ENCODE measurements at regions not wholly inside any gene's neighbourhood (a gene's known extent, or its start where the extent isn't known, plus 50 kb on each side); places are given as distances from the start of the nearest gene placed in this dataset.

- WGBS (ENCODE audit: extremely low coverage, insufficient read length, low lambda C conversion rate) = no CpG with 5 or more reads among the region's 12 CpGs
- Histone ChIP-seq H2AK5ac (ENCODE audit: insufficient read length, low read length) (no peak overlapping the region), H3K9me3 (ENCODE audit: control insufficient read depth, low read depth, low read length) (no peaks in the 10 kb centered on the region), H3K4ac (ENCODE audit: low read depth, low read length) (no peak overlapping the region), H3K14ac (ENCODE audit: insufficient read depth, low read length) (no peak overlapping the region), H3K56ac (ENCODE audit: insufficient read length, low read depth, low read length) (no peak overlapping the region), H2BK15ac (ENCODE audit: low read depth, low read length) (no peak overlapping the region), H3K27ac (ENCODE audit: insufficient read length, low read depth, low read length) (no peak overlapping the region), H2BK20ac (ENCODE audit: low read depth, low read length, poor library complexity, severe bottlenecking) (no peak overlapping the region), H3K18ac (ENCODE audit: insufficient read length, low read depth, low read length) (no peak overlapping the region), H3K79me2 (ENCODE audit: insufficient read depth, low read length) (no peaks in the 10 kb centered on the region), H3K4me2 (ENCODE audit: insufficient read depth, insufficient read length, low read length) (no peak overlapping the region), H3K23ac (ENCODE audit: insufficient read length, low read depth, low read length) (no peak overlapping the region), H3K9ac (ENCODE audit: extremely low read depth, insufficient read length, low read length) (no peak overlapping the region), H3K4me1 (ENCODE audit: insufficient read depth, low read length) (0 out of 2 replicates have a peak, but pooled peaks cover 3% of the 10 kb centered on the region), H3K27me3 (ENCODE audit: insufficient read depth, low read length) (no peaks in the 10 kb centered on the region), H2BK120ac (ENCODE audit: low read depth, low read length, poor library complexity, severe bottlenecking) (no peak overlapping the region), H3K79me1 (ENCODE audit: insufficient read depth, low read depth, low read length, poor library complexity, severe bottlenecking) (no peaks in the 10 kb centered on the region), H2AFZ (ENCODE audit: low read length) (no peak overlapping the region), H4K91ac (ENCODE audit: insufficient read length, low read depth, low read length) (no peak overlapping the region), H4K8ac (replicated peaks; ENCODE audit: insufficient read length, low read depth, low read length) (no peak overlapping the region), H2BK12ac (ENCODE audit: insufficient read length, low read depth, low read length) (no peak overlapping the region), H4K5ac (ENCODE audit: insufficient read length, low read depth, low read length) (no peak overlapping the region), H3T11ph (ENCODE audit: low read length) (no peak overlapping the region), H4K20me1 (ENCODE audit: control insufficient read depth, insufficient read depth, insufficient read length) (no peaks in the 10 kb centered on the region), H2BK5ac (ENCODE audit: insufficient read length, low read length) (no peak overlapping the region), H3K23me2 (ENCODE audit: insufficient read length, low read depth, low read length, poor library complexity, severe bottlenecking) (no peaks in the 10 kb centered on the region)
- Mint-ChIP-seq H3K9me3 (peaks cover 2 to 4% of the 10 kb centered on the region in 2 experiments; a peak in 3 of 5 replicates), H3K27ac (no peak overlapping the region), H3K27me3 (ENCODE audit: low read depth) (no peaks in the 10 kb centered on the region; the same call in none of the 2 replicates), H3K36me3 (ENCODE audit: insufficient read depth in 1 of 3, low read depth in 3 of 3) (peaks cover under 1 to 5% (median under 1%) of the 10 kb centered on the region in 3 experiments; a peak in 5 of 7 replicates), H3K4me1 (peaks cover 0 to 7% of the 10 kb centered on the region in 2 experiments; a peak in 2 of 4 replicates), H3K4me3 (no peak overlapping the region)
- no peak for TF ChIP-seq CTCF (conservative IDR thresholded peaks at IDR 0.05)
- DNase-seq = no peak
These were observed 606.4 kb downstream of the RNF144A start for GRCh38 chr2:7523481-7524120.

All from H9 (cell line).